ENCODE measurements at regions not wholly inside any gene's neighbourhood (a gene's known extent, or its start where the extent isn't known, plus 50 kb on each side); places are given as distances from the start of the nearest gene placed in this dataset.

- no peak for DNase-seq
Observed at GRCh38 chr1:71264039-71264438, 183.2 kb upstream of the ZRANB2 start.

GRCh38 chr1:71262970-71263369 is 182.1 kb upstream of the ZRANB2 start:
- no peak for DNase-seq

DNA sequence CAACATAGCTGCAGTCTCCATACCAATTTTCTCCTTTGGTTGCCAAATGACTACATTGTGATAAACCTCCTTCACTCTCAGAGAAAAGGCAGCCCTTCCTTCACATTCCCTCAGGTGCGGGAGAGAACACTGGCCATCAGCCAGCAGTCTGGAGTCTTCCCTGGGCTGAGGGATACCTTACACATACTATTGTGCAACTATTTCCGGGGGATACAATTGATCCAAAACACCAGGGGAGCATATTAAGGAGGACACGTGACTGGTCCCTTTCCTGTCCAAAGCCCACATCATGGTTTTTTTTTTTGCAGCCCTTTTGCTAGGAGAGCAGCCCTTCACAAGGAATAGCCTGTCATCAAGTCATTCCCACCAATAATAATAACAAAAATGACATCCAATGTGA is 172.1 kb upstream of the ZRANB2 start:
- no peak for DNase-seq

- DNase-seq = no peak
Observed at GRCh38 chr1:71245246-71245645, 164.4 kb upstream of the ZRANB2 start.

DNA sequence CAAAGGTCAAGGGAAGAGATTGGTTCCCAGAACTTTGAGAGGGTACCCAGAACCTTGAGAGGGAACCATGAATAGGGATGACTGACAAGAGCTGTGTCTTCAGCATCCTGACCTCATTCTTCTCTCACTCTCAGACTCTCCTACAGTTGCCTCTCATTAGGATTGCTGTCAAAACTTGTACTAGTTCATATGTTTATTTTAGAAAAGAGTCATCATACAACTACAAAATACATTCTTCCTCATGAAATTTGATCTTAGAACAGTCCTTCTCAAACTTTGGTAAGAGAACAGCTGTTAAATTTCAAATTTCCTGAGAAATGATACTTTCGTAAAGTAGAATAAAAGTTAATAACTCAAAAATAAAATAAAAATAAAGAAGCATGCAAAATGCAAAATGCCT is 161.4 kb upstream of the ZRANB2 start:
- peak; percentile 7 for DNase-seq

GRCh38 chr1:71240656-71241055 is 159.8 kb upstream of the ZRANB2 start:
- DNase-seq = peak; percentile 50

- DNase-seq = no peak
Observed at GRCh38 chr1:71236503-71236902, 155.7 kb upstream of the ZRANB2 start.

- no peak for DNase-seq
Observed at GRCh38 chr1:71233645-71234044, 152.8 kb upstream of the ZRANB2 start.

GRCh38 chr1:71232786-71233185 is 152.0 kb upstream of the ZRANB2 start:
- no peak for DNase-seq

DNA sequence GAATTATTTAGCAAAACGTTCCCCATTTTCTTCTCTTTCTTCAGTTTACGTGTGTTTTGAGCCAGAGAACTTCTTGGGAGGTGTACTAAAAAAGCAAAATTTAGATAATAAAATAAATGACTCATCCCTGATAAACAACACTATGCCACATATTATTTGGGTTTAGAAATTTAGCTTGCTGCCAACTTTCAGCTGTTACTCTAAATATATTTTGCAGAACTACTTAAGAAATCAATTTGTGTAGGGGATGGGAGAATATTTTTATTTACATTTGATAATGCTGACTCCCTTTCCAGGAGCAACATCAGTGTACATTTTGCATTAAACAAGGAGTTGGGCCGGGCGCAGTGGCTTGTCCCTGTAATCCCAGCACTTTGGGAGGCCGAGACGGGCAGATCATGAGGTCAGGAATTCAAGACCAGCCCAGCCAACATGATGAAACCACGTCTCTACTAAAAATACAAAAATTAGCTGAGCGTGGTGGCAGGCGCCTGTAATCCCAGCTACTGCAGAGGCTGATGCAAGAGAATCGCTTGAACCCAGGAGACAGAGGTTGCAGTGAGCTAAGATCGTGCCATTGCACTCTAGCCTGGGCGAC is 151.4 kb upstream of the ZRANB2 start:
- DNase-seq = no peak

DNA sequence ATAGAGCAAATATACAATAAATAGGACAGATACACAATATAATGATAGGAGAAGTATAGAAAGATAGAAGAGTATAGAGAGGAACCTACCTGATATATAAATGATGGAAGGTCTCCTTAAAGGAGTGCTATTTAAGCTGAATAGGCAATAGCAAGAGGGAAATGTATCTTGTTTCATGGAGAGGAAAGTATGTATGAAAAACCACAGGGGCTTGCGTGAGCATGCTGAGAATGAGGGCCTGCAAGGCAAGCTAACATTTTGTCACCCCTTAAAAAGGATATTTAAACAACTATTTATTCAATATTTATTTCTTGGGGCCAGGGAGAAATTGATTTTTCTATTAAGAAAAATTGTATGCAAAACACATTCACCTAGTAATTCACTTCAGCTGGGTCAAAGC is 150.9 kb upstream of the ZRANB2 start:
- peak; percentile 9 for DNase-seq

DNA sequence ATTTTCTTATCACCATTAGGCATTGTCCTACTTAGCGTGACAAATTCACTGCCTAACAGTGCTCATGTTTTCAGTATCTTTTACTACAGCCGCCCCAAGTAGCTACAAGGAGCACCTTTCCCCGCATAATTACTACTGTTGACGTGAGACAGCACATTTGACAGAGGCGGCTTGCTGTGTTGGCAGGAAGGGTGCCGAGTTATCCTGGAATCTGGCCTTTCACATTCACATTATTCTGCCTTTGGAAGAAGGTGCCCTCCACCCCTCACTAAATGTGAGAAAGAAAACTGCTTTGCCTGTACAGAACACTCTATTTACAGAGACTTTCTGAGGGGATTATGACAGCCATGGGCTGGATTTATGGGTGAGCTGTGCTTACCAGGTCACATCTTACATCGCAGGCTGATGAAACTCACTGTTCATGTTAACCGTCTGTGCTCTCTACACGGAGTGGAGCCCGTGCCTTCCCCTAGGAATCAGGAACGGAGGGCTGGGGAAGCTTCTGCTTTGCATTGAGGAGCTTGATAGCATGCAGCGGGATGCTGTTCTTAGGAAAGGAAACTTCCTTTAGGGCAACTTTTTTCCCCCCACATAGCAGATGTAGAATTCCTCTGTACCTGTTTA is 148.0 kb upstream of the ZRANB2 start:
- DNase-seq = no peak

GRCh38 chr1:71228241-71228640 is 147.4 kb upstream of the ZRANB2 start:
- DNase-seq = no peak

DNA sequence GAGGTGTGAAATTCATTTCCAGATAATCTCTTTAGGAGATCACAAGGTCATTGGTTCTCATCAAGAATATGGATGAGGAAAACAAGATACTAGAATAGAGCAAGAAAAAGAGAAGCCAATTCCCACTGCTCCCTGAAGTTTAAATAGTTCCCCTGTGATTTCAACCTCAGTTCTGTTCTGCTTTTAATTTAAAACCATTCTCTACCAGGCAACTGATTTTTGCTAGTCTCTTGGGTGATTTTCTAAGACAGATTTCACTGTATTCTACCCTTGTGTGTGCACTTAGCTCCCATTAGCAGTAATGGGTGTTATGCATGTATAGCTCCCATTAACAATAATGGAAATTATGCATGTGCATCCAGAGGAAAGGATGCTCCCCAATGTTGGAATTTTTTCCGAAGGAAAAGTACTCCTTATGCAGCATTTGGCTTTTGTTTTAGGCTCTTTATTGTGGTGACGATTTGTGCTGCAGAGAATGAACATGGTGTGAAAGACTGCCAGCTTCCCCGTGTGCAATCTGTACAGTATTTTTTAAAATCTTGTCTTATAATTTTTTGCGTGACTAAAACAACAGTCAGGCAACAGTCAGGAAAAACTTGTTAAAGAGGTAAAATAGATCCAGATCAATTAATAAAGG is 144.0 kb upstream of the ZRANB2 start:
- DNase-seq = no peak

GRCh38 chr1:71223641-71224340 is 143.0 kb upstream of the ZRANB2 start:
- DNase-seq = no peak

DNA sequence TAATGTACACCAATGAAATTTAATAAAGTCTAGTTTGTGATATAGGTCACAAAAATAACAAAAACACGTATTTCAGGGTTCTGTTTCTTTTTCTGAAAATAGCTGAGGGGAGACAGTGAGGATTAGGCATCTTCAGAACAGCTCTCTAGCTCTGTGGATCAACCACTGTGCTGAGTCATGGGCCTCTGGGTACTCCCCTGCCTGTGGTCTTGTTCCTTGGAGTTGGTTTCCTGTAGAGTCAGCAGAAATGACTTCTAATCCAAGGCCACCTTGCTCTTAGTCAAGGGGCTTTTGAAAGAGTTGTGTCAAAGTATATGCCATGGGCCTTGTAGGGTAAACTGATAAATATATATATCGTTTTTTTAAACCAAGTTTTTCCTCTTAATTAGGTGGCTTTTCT is 141.8 kb upstream of the ZRANB2 start:
- DNase-seq = peak; percentile 28

DNA sequence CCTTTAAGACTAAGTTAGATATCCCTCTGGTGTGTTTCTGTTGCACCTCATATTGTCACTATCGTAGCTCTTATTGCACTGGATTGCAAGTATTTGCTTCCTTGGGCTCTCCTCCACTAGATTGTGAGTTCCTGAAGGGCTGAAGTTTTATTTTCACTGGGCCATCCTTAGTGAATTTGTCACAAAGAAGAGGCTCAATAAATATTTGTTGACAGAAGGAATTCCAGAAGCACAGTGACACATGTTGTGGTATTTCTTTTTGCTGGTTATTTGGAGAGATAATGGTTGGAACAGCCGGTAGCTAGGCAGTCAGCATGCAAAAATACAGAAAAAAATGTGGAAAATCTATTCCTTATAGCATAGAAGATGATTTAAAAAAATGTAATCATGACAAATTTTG is 129.9 kb upstream of the ZRANB2 start:
- peak; percentile 47 for DNase-seq

DNA sequence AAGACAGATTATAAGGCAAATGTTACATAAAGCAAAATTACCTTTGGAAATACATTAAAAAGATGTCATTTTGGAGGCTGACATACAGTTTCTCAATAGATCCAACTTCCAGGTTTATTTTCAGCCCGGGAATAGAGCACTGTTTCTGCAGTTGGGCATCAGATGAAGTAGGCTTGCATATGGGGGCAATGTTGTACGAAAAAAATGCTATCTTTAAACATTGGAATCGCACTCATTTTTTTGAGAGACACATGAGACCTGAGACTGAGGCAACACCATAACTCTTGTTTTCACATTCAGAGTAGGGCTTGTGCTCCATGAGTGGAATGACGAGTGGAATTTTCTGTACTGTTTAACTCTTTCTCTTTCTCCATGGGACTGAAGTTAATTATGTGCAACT is 122.4 kb upstream of the ZRANB2 start:
- no peak for DNase-seq

GRCh38 chr1:71200503-71200902 is 119.7 kb upstream of the ZRANB2 start:
- no peak for DNase-seq

- peak; percentile 32 for DNase-seq
Observed at GRCh38 chr1:71196685-71197084, 115.8 kb upstream of the ZRANB2 start.

GRCh38 chr1:71193153-71193552 is 112.3 kb upstream of the ZRANB2 start:
- DNase-seq = no peak

DNA sequence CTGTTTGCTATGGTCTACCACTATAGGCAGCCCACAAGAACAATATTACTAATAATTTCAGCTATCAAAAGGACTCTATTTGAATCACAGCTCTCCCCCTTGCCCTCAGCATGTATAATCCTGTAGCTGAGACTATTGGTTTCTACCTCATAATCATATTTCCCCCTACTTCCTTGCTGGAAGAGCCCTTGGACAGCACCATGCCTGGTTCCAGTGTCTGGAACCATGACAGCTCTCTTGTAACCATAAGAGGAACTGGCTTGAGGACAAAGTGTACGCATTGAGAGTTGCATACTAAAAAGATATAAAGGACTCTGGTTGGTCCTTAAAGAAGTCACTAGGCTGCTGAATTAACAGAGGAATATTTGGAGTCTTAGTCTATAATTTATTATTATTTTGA is 110.7 kb upstream of the ZRANB2 start:
- no peak for DNase-seq

DNA sequence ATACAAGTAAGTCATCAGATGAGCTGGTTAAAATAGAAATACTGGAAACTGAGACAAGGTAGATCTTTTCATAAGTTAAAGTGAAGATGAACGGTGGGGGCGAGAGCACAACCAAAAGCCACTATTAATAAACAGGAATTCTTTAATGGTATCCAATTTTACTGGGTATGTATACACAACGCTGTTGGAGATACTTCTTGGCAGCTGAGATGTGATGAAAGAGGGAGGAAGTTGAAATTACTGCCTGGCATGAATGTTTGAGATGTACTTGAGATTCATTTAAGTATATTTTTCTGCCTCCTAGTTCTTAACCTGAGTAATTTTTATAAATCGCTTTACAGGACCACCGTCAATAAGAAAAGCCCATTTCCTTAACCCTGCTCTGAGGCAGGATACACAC is 110.0 kb upstream of the ZRANB2 start:
- DNase-seq = no peak

- DNase-seq = no peak
Observed at GRCh38 chr1:71184410-71184809, 103.6 kb upstream of the ZRANB2 start.
